ENCODE measurements at regions not wholly inside any gene's neighbourhood (a gene's known extent, or its start where the extent isn't known, plus 50 kb on each side); places are given as distances from the start of the nearest gene placed in this dataset.

DNA sequence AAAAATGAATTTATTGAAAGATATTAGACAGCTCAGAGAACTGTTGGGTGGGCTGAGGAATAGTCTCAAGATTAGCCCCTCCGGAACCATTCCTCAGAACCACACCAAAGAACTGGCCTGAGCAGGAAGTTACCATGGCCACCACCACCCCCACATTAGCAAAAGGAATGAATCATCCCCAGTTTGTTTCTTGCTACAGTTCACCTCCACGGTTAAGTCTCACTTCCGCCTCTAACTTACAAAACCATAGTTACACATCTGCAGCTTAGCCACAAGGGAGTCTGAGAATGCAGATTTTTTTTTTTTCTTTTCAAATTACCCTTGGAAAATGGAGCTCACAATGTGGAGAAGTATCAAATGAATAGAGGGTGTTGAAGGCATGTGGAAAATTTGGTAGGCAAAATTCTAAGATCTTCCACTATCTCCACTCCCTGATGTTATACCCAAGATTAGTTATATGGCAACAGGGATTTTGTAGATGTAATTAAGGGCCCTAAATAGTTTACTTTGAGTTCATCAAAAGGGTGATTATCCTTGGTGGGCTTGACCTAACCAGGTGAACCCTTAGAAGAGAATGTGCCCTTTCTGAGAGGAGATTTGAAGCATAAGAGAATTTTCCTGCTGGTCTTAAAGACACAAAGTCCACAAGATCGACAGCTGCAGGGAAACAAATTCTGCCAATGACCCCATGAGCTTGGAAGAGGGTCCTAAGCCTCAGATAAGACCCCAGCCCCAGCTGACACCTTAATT, 129.8 kb upstream of the KRR1 start:
- Mint-ChIP-seq H3K4me1 (peaks cover 19% of the 10 kb centered on the region), H3K4me3 (no peak overlapping the region), H3K36me3 (ENCODE audit: low read depth) (no peaks in the 10 kb centered on the region), H3K9me3 (ENCODE audit: low read depth) (no peaks in the 10 kb centered on the region), H3K27me3 (peaks cover 11% of the 10 kb centered on the region), H3K27ac (peak overlapping the region; percentile 34)
- POLR2A ChIA-PET = no interaction called here
- DNase-seq = peak; percentile 65
- intact Hi-C loops (cut with DNase I, micrococcal nuclease) = loop anchor here (1.0 to 5.0 kb wide), 10 partner anchors 18 to 391 kb away; partner anchors contain the start of gene PHLDA1 (in 1 of the 2)
- ATAC-seq = peak; percentile 93
- CTCF ChIA-PET = interaction anchor here (0.6 to 2.0 kb wide), 8 partner anchors 10 to 308 kb away, joined by 3 to 9 read pairs (median 3); no protein-coding TSS in a partner anchor

DNA sequence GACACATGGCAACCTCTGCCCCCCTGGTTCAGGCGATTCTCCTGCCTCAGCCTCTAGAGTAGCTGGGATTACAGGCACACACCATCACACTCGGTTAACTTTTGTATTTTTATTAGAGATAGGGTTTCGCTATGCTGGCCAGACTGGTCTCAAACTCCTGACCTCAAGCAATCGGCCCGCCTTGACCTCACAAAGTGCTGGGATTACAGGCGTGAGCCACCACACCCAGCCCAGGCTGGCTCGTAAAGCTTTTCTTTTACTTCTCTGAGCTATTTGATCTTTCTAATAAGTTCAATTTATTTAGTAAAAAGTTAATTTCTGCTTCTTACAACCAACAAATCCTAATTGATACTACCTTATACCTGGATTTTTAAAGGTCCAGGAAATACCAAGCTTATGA, 127.4 kb upstream of the KRR1 start:
- POLR2A ChIA-PET = no interaction called here
- CTCF ChIA-PET = interaction anchor here (1.3 kb wide), 1 partner anchor 11 kb away, joined by 4 read pairs; no protein-coding TSS in a partner anchor
- intact Hi-C loops (cut with DNase I, micrococcal nuclease) = no loop called here
- H3K36me3 Mint-ChIP-seq (ENCODE audit: low read depth) = no peaks in the 10 kb centered on the region
- no peak for ATAC-seq
- no peaks in the 10 kb centered on the region for H3K9me3 Mint-ChIP-seq (ENCODE audit: low read depth)
- H3K27me3 Mint-ChIP-seq = peaks cover 16% of the 10 kb centered on the region
- no peak overlapping the region for H3K27ac Mint-ChIP-seq
- H3K4me3 Mint-ChIP-seq = no peak overlapping the region
- H3K4me1 Mint-ChIP-seq = peaks cover 32% of the 10 kb centered on the region
- no peak for DNase-seq

DNA sequence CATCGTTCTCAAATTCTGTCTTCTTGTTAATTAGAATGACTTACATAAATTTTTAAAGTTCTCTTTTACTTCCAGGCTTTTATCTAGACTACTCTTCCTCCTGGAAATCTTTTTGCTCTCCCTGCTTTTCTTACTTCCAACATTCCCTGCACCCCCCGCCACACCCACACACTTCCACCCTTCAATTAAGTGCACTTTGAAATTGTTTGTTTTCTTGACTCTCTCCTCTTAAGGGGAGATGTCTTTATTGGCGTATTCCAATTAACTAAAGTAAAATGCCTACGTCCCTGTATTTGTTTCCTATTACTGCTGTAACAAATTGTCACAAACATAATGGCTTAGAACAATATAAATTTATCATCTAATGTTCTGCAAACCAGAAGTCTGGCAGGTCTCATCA, 125.2 kb upstream of the KRR1 start:
- Mint-ChIP-seq H3K27me3 (peaks cover 20% of the 10 kb centered on the region), H3K27ac (no peak overlapping the region), H3K4me1 (peaks cover 23% of the 10 kb centered on the region), H3K36me3 (ENCODE audit: low read depth) (no peaks in the 10 kb centered on the region), H3K4me3 (no peak overlapping the region), H3K9me3 (ENCODE audit: low read depth) (no peaks in the 10 kb centered on the region)
- ChIA-PET CTCF (no interaction called here), POLR2A (no interaction called here)
- DNase-seq = no peak
- intact Hi-C loops (cut with DNase I, micrococcal nuclease) = no loop called here
- ATAC-seq = no peak

GRCh38 chr12:75635606-75636444, 124.4 kb upstream of the KRR1 start:
- POLR2A ChIA-PET = no interaction called here
- H3K4me3 Mint-ChIP-seq = no peak overlapping the region
- peaks cover 15% of the 10 kb centered on the region for H3K4me1 Mint-ChIP-seq
- peak; percentile 98 for ATAC-seq
- DNase-seq = peak; percentile 24
- intact Hi-C loops (cut with DNase I, micrococcal nuclease) = no loop called here
- CTCF ChIA-PET = no interaction called here
- peak overlapping the region; percentile 10 for H3K27ac Mint-ChIP-seq
- no peaks in the 10 kb centered on the region for H3K36me3 Mint-ChIP-seq (ENCODE audit: low read depth)
- peaks cover 20% of the 10 kb centered on the region for H3K27me3 Mint-ChIP-seq
- peaks cover 1% of the 10 kb centered on the region for H3K9me3 Mint-ChIP-seq (ENCODE audit: low read depth)

- CTCF ChIA-PET = no interaction called here
- intact Hi-C loops (cut with DNase I, micrococcal nuclease) = no loop called here
- peaks cover 1% of the 10 kb centered on the region for H3K9me3 Mint-ChIP-seq (ENCODE audit: low read depth)
- no peak for DNase-seq
- POLR2A ChIA-PET = no interaction called here
- no peaks in the 10 kb centered on the region for H3K36me3 Mint-ChIP-seq (ENCODE audit: low read depth)
- H3K4me1 Mint-ChIP-seq = peaks cover 13% of the 10 kb centered on the region
- peaks cover 20% of the 10 kb centered on the region for H3K27me3 Mint-ChIP-seq
- no peak for ATAC-seq
- H3K27ac Mint-ChIP-seq = no peak overlapping the region
- no peak overlapping the region for H3K4me3 Mint-ChIP-seq
Observed at GRCh38 chr12:75634244-75635222, 123.1 kb upstream of the KRR1 start.

DNA sequence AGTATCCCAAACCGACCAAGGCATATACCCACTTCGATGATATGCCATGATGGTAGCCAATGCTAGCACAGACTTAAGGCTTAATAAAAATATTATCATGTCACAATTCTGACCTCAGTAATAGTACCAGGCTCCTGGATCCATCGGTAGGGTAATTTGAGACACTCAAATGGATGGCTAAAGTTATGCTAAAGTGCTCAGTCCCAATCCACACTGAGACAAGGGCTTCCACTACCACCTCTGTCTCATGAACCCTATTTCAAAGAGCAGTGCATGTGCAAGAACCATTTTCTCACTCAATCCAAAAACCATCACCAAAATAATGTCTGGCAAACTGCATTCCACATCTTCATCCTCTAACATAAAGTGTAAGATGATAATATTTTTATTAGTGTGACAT, 122.4 kb upstream of the KRR1 start:
- DNase-seq = no peak
- intact Hi-C loops (cut with DNase I, micrococcal nuclease) = no loop called here
- Mint-ChIP-seq H3K4me1 (peaks cover 13% of the 10 kb centered on the region), H3K36me3 (ENCODE audit: low read depth) (no peaks in the 10 kb centered on the region), H3K27ac (no peak overlapping the region), H3K9me3 (ENCODE audit: low read depth) (peaks cover 1% of the 10 kb centered on the region), H3K4me3 (no peak overlapping the region), H3K27me3 (peaks cover 23% of the 10 kb centered on the region)
- ChIA-PET CTCF (no interaction called here), POLR2A (no interaction called here)
- ATAC-seq = no peak

GRCh38 chr12:75632442-75632841, 121.0 kb upstream of the KRR1 start:
- intact Hi-C loops (cut with DNase I, micrococcal nuclease) = no loop called here
- Mint-ChIP-seq H3K27ac (no peak overlapping the region), H3K27me3 (peaks cover 20% of the 10 kb centered on the region), H3K4me1 (peaks cover 13% of the 10 kb centered on the region), H3K36me3 (ENCODE audit: low read depth) (no peaks in the 10 kb centered on the region), H3K9me3 (ENCODE audit: low read depth) (peaks cover 1% of the 10 kb centered on the region), H3K4me3 (no peak overlapping the region)
- ATAC-seq (no peak), DNase-seq (no peak)
- POLR2A ChIA-PET = no interaction called here
- CTCF ChIA-PET = no interaction called here

- DNase-seq (no peak), ATAC-seq (no peak)
- Mint-ChIP-seq H3K4me3 (no peak overlapping the region), H3K9me3 (ENCODE audit: low read depth) (peaks cover 1% of the 10 kb centered on the region), H3K27me3 (peaks cover 20% of the 10 kb centered on the region), H3K27ac (no peak overlapping the region), H3K36me3 (ENCODE audit: low read depth) (no peaks in the 10 kb centered on the region), H3K4me1 (peaks cover 13% of the 10 kb centered on the region)
- intact Hi-C loops (cut with DNase I, micrococcal nuclease) = no loop called here
- CTCF ChIA-PET = no interaction called here
- POLR2A ChIA-PET = no interaction called here
Observed at GRCh38 chr12:75631831-75632230, 120.4 kb upstream of the KRR1 start.

DNA sequence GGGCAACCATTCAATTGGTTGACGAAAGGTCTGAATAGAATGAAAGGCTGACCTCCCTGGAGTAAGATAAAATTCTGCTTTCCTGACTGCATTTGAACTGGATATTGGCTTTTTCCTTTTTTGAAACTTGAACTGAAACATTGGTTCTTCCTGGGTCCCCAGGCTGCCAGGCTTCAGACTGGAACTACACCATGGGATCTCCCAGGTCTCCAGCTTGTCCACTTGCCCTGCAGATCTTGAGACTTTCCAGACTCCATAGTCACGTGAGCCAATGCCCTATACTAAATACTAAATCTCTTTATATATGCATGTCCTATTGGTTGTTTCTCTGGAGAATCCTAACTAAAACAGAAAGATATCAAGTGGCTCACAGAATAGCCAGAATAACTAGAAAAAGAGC, 118.7 kb upstream of the KRR1 start:
- intact Hi-C loops (cut with DNase I, micrococcal nuclease) = no loop called here
- Mint-ChIP-seq H3K4me1 (peaks cover 3% of the 10 kb centered on the region), H3K9me3 (ENCODE audit: low read depth) (peaks cover 1% of the 10 kb centered on the region), H3K27ac (no peak overlapping the region), H3K27me3 (peaks cover 17% of the 10 kb centered on the region), H3K36me3 (ENCODE audit: low read depth) (no peaks in the 10 kb centered on the region), H3K4me3 (no peak overlapping the region)
- POLR2A ChIA-PET = no interaction called here
- DNase-seq = no peak
- no peak for ATAC-seq
- CTCF ChIA-PET = no interaction called here

DNA sequence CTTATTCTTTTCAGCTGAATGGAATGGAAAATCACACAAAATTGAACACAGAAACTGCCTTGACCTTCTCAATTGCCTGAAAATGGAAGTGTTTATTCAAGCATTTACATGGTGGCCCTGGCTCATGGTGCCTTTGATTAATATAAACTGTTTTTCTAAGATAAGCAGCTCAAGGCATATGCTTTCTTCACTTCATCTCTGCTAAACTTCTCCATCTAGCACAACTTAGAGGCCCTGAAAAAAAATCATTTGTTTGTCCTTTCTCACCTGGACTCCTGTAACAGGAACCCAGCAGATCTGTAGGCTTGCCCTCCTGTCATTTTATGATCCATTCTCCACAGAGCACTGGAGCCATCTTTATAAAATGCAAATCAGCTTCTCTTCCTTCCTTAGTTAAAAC, 117.5 kb upstream of the KRR1 start:
- no peaks in the 10 kb centered on the region for H3K36me3 Mint-ChIP-seq (ENCODE audit: low read depth)
- no peak overlapping the region for H3K27ac Mint-ChIP-seq
- intact Hi-C loops (cut with DNase I, micrococcal nuclease) = no loop called here
- peaks cover 1% of the 10 kb centered on the region for H3K9me3 Mint-ChIP-seq (ENCODE audit: low read depth)
- no peak overlapping the region for H3K4me3 Mint-ChIP-seq
- H3K27me3 Mint-ChIP-seq = peaks cover 9% of the 10 kb centered on the region
- CTCF ChIA-PET = interaction anchor here (0.5 to 0.9 kb wide), 2 partner anchors 18 to 57 kb away, joined by 3 read pairs; no protein-coding TSS in a partner anchor
- POLR2A ChIA-PET = interaction anchor here (0.6 kb wide), 1 partner anchor 15 kb away, joined by 4 read pairs; no protein-coding TSS in a partner anchor
- ATAC-seq (no peak), DNase-seq (no peak)
- no peaks in the 10 kb centered on the region for H3K4me1 Mint-ChIP-seq

DNA sequence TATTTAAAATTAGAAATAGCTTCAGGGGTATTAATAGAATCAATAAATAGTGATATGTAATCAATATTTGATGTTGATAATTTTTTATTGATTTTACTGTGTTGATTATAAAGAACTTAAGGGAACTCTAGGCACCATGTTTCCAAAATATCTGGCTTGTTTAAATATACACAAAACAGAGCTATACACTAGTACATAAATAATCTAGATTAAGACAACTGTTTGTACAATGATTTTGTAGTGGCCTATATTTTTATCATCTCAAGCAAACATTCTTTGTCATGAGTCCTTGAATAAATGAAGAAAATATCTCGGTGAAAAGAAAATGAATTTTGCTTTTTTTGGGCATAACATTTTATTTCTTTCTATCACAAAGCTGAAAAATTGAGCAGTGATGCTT, 117.1 kb upstream of the KRR1 start:
- intact Hi-C loops (cut with DNase I, micrococcal nuclease) = no loop called here
- Mint-ChIP-seq H3K4me3 (no peak overlapping the region), H3K36me3 (ENCODE audit: low read depth) (no peaks in the 10 kb centered on the region), H3K9me3 (ENCODE audit: low read depth) (peaks cover 1% of the 10 kb centered on the region), H3K27me3 (peaks cover 9% of the 10 kb centered on the region), H3K27ac (no peak overlapping the region), H3K4me1 (no peaks in the 10 kb centered on the region)
- CTCF ChIA-PET = interaction anchor here (0.5 to 1.5 kb wide), 3 partner anchors 11 to 57 kb away, joined by 3 to 4 read pairs (median 3); no protein-coding TSS in a partner anchor
- no peak for DNase-seq
- ATAC-seq = no peak
- POLR2A ChIA-PET = no interaction called here
